PC-3 (cell line): ENCODE measurements at regions not wholly inside any gene's neighbourhood (a gene's known extent, or its start where the extent isn't known, plus 50 kb on each side); places are given as distances from the start of the nearest gene placed in this dataset.

Experiments
- ATAC-seq: fragments of 200-7000 bp; cut with Tn5 transposase; 2 replicates; pipeline ENCODE4 v1.9.1; 2020; ENCODE audit warnings: mild to moderate bottlenecking, moderate library complexity
- BruUV-seq: library from RNA; stranded (reverse); fragments of 400-500 nt; replicated peaks from 2 replicates; lab custom pipeline; 2021; lab: Mats Ljungman, UMichigan
- CTCF ChIA-PET: fragments of 300-600 bp; sonication (Branson Sonifier 250); formaldehyde crosslinking; loops from one replicate; lab custom pipeline; 2022; ENCODE audit warnings: antibody characterized with exemption; lab: Charles Lee
- POLR2A ChIA-PET: fragments of 300-600 bp; sonication (Branson Sonifier 250); formaldehyde crosslinking; loops from one replicate; lab custom pipeline; 2022; ENCODE audit warnings: antibody characterized with exemption; ENCODE audit not compliant: unreplicated experiment; lab: Charles Lee
- DNase-seq: peaks from one replicate; pipeline ENCODE4 v3.0.0-alpha.2; 2015
- H2AFZ ChIP-seq: fragments of 300-600 bp; sonication (generic); 2 replicates; pipeline ENCODE4 v1.6.0; 2016; ENCODE audit warnings: antibody characterized with exemption, low read length
- H3F3A ChIP-seq: fragments of 300-600 bp; sonication (generic); one replicate; pipeline ENCODE4 v1.6.0; 2017; ENCODE audit warnings: antibody characterized with exemption, low read length, control low read depth, mild to moderate bottlenecking; ENCODE audit not compliant: unreplicated experiment
- H3K27ac ChIP-seq: fragments of 300-600 bp; sonication (generic); 2 replicates; pipeline ENCODE4 v1.5.1; 2016; ENCODE audit warnings: mild to moderate bottlenecking, low read length
- H3K27me3 ChIP-seq: fragments of 300-600 bp; sonication (generic); 2 replicates; pipeline ENCODE4 v1.6.1; 2016; ENCODE audit warnings: low read length, mixed read lengths
- H3K36me3 ChIP-seq: fragments of 300-600 bp; sonication (generic); 2 replicates; pipeline ENCODE4 v1.6.1; 2016; ENCODE audit warnings: low read depth, mixed run types, low read length, mixed read lengths
- H3K4me1 ChIP-seq: fragments of 300-600 bp; sonication (generic); 2 replicates; pipeline ENCODE4 v1.5.1; 2016; ENCODE audit warnings: low read length; ENCODE audit not compliant: insufficient read depth
- H3K4me2 ChIP-seq: fragments of 300-600 bp; sonication (generic); 2 replicates; pipeline ENCODE4 v1.6.0; 2016; ENCODE audit warnings: low read length
- H3K4me3 ChIP-seq: fragments of 300-600 bp; sonication (generic); 2 replicates; pipeline ENCODE4 v1.5.1; 2016; ENCODE audit warnings: mild to moderate bottlenecking, low read length, mixed read lengths
- H3K79me2 ChIP-seq: fragments of 300-600 bp; sonication (generic); 2 replicates; pipeline ENCODE4 v1.6.1; 2017; ENCODE audit warnings: low read length, mixed read lengths
- H3K9ac ChIP-seq: fragments of 300-600 bp; sonication (generic); 2 replicates; pipeline ENCODE4 v1.6.0; 2016; ENCODE audit warnings: mild to moderate bottlenecking, low read length
- H3K9me2 ChIP-seq: fragments of 300-600 bp; sonication (generic); replicated peaks from 2 replicates; pipeline ENCODE4 v1.6.1; 2016; ENCODE audit warnings: mixed run types, low read length, mixed read lengths
- H3K9me3 ChIP-seq: fragments of 300-600 bp; sonication (generic); 2 replicates; pipeline ENCODE4 v1.6.1; 2016; ENCODE audit warnings: low read length, mixed read lengths
- H4K20me1 ChIP-seq: fragments of 300-600 bp; sonication (generic); 2 replicates; pipeline ENCODE4 v1.6.1; 2016; ENCODE audit warnings: low read length, mixed read lengths
- EZH2 ChIP-seq: fragments of 300-600 bp; sonication (generic); IDR thresholded peaks from one replicate; pipeline ENCODE4 v1.6.1; 2017; ENCODE audit warnings: antibody characterized with exemption, mild to moderate bottlenecking, low read length; ENCODE audit not compliant: unreplicated experiment
- EZH2phosphoT487 ChIP-seq: fragments of 300-600 bp; sonication (generic); IDR thresholded peaks from 2 replicates; pipeline ENCODE4 v1.6.1; 2018; ENCODE audit warnings: mild to moderate bottlenecking, antibody characterized with exemption, low read length, borderline replicate concordance
- intact Hi-C: fragments of 100-400 bp; cut with micrococcal nuclease; formaldehyde crosslinking; loops from 2 replicates; pipeline ENCODE4 v1.9.0; 2023
- TF ChIP-seq, protein P1 (sequence below): fragments of 300-600 bp; sonication (generic); conservative IDR thresholded peaks from 2 replicates; pipeline ENCODE4 v1.5.1; 2017; ENCODE audit warnings: antibody characterized with exemption, low read depth, mild to moderate bottlenecking, low read length

GRCh38 chr14:83611491-83611890, 1918.5 kb upstream of the FLRT2 start:
- Histone ChIP-seq H3K36me3 (no peaks in the 10 kb centered on the region), H3K9ac (no peak overlapping the region), H3F3A (no peaks in the 10 kb centered on the region), H3K27ac (no peak overlapping the region), H3K4me2 (no peak overlapping the region), H3K4me1 (no peaks in the 10 kb centered on the region), H3K4me3 (no peak overlapping the region), H3K27me3 (no peaks in the 10 kb centered on the region), H4K20me1 (no peaks in the 10 kb centered on the region), H3K79me2 (no peaks in the 10 kb centered on the region), H3K9me3 (0 out of 2 replicates have a peak, but pooled peaks cover 7% of the 10 kb centered on the region), H3K9me2 (0 out of 2 replicates have a peak, but pooled peaks cover 2% of the 10 kb centered on the region), H2AFZ (no peak overlapping the region)
- POLR2A ChIA-PET, result no interaction called here
- no peak for TF ChIP-seq EZH2phosphoT487
- DNase-seq, result peak; percentile 7
- intact Hi-C loops, result no loop called here
- CTCF ChIA-PET, result no interaction called here
- no peak for ATAC-seq
- BruUV-seq, result no TSS peak

- ChIA-PET CTCF (no interaction called here), POLR2A (no interaction called here)
- H3K4me1 ChIP-seq, result no peaks in the 10 kb centered on the region
- no peaks in the 10 kb centered on the region for H3F3A ChIP-seq
- no peak overlapping the region for H3K4me2 ChIP-seq
- H3K9ac ChIP-seq, result no peak overlapping the region
- H3K4me3 ChIP-seq, result no peak overlapping the region
- no peak overlapping the region for H3K27ac ChIP-seq
- ATAC-seq (no peak), DNase-seq (no peak)
- H2AFZ ChIP-seq, result no peak overlapping the region
- intact Hi-C loops, result no loop called here
- BruUV-seq, result no TSS peak
- no peaks in the 10 kb centered on the region for H3K27me3 ChIP-seq
- no peaks in the 10 kb centered on the region for H3K79me2 ChIP-seq
- no peak for TF ChIP-seq EZH2phosphoT487
- TF ChIP-seq, protein P1, sequence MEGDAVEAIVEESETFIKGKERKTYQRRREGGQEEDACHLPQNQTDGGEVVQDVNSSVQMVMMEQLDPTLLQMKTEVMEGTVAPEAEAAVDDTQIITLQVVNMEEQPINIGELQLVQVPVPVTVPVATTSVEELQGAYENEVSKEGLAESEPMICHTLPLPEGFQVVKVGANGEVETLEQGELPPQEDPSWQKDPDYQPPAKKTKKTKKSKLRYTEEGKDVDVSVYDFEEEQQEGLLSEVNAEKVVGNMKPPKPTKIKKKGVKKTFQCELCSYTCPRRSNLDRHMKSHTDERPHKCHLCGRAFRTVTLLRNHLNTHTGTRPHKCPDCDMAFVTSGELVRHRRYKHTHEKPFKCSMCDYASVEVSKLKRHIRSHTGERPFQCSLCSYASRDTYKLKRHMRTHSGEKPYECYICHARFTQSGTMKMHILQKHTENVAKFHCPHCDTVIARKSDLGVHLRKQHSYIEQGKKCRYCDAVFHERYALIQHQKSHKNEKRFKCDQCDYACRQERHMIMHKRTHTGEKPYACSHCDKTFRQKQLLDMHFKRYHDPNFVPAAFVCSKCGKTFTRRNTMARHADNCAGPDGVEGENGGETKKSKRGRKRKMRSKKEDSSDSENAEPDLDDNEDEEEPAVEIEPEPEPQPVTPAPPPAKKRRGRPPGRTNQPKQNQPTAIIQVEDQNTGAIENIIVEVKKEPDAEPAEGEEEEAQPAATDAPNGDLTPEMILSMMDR, result no peak
- TF ChIP-seq EZH2, result no peak
- H3K36me3 ChIP-seq, result no peaks in the 10 kb centered on the region
- 0 out of 2 replicates have a peak, but pooled peaks cover 2% of the 10 kb centered on the region for H3K9me2 ChIP-seq
- no peaks in the 10 kb centered on the region for H4K20me1 ChIP-seq
- H3K9me3 ChIP-seq, result 0 out of 2 replicates have a peak, but pooled peaks cover 7% of the 10 kb centered on the region
Observed at GRCh38 chr14:83611906-83612390, 1918.0 kb upstream of the FLRT2 start.

DNA sequence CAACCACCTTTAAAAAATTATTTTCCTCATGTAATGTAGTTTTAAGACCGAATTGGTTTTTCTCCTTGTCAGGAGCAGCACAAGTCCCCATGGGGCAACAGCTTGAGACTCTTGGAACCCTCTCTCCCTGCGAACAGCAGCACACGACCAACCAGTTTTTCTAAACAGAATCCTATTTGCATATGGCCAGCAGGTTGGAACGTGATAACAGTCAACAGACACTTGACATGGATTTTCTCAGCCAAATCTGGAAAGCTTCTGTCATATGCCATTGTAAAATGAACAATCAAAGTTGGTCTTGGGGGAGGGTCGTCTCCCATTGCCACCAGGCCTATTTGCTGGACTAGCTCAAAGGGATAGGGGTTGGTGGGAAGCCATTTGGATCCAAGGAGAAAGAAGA, 1915.0 kb upstream of the FLRT2 start:
- ChIA-PET POLR2A (no interaction called here), CTCF (no interaction called here)
- no peaks in the 10 kb centered on the region for H3K9me2 ChIP-seq
- H4K20me1 ChIP-seq, result no peaks in the 10 kb centered on the region
- no peak overlapping the region for H3K27ac ChIP-seq
- H3F3A ChIP-seq, result no peaks in the 10 kb centered on the region
- H3K9me3 ChIP-seq, result 0 out of 2 replicates have a peak, but pooled peaks cover 3% of the 10 kb centered on the region
- BruUV-seq, result no TSS peak
- H3K36me3 ChIP-seq, result no peaks in the 10 kb centered on the region
- no peaks in the 10 kb centered on the region for H3K4me1 ChIP-seq
- no peak for ATAC-seq
- H3K27me3 ChIP-seq, result no peaks in the 10 kb centered on the region
- no peak overlapping the region for H3K9ac ChIP-seq
- H3K4me2 ChIP-seq, result no peak overlapping the region
- no peaks in the 10 kb centered on the region for H3K79me2 ChIP-seq
- intact Hi-C loops, result no loop called here
- H3K4me3 ChIP-seq, result no peak overlapping the region
- no peak for DNase-seq
- no peak overlapping the region for H2AFZ ChIP-seq
- TF ChIP-seq EZH2 (no peak), EZH2phosphoT487 (no peak)
- TF ChIP-seq, protein P1, result no peak
